B cell (primary cell): ENCODE measurements at regions not wholly inside any gene's neighbourhood (a gene's known extent, or its start where the extent isn't known, plus 50 kb on each side); places are given as distances from the start of the nearest gene placed in this dataset.

Experiments
- ATAC-seq: fragments of 200-7000 bp; cut with Tn5 transposase; one replicate; pipeline ENCODE4 v1.10.0; 2021; ENCODE audit warnings: low read depth, mild to moderate bottlenecking, moderate number of reproducible peaks, moderate library complexity
- CTCF ChIA-PET: fragments of 350-600 bp; sonication (Branson Sonifier 250); formaldehyde crosslinking; loops from one replicate; lab custom pipeline; 2021; ENCODE audit warnings: antibody characterized with exemption, inconsistent platforms; lab: Charles Lee
- POLR2A ChIA-PET: fragments of 350-600 bp; sonication (Branson Sonifier 250); formaldehyde crosslinking; loops from one replicate; lab custom pipeline; 2021; ENCODE audit warnings: antibody characterized with exemption; lab: Charles Lee
- DNase-seq: peaks from one replicate; pipeline ENCODE4 v3.0.0; 2013
- H2AFZ ChIP-seq: 2 replicates; pipeline ENCODE4 v1.6.1; 2012; ENCODE audit warnings: mild to moderate bottlenecking, low read depth, low read length; ENCODE audit not compliant: insufficient read depth, poor library complexity, severe bottlenecking
- H3K27ac ChIP-seq, 2 donors: 1 replicate in 1 of 2; 2 replicates in 1 of 2; pipeline ENCODE4 v1.5.1; 2012 to 2013; ENCODE audit warnings: low read length in 2 of 2, mild to moderate bottlenecking in 2 of 2, moderate library complexity in 1 of 2
- H3K27me3 ChIP-seq, 4 experiments: fragments of 200-600 bp in 1 of 4; sonication (generic) in 1 of 4; replicated peaks in 1 of 4; 1 replicate in 2 of 4; 2 replicates in 2 of 4; pipeline versions ENCODE4 v1.6.1 to v1.7.0; 2013 to 2016; ENCODE audit warnings: low read length in 3 of 4, mild to moderate bottlenecking in 2 of 4, mixed read lengths in 1 of 4, moderate library complexity in 1 of 4; ENCODE audit not compliant: insufficient read depth in 4 of 4, control insufficient read depth in 3 of 4; ENCODE audit errors: control extremely low read depth in 1 of 4
- H3K36me3 ChIP-seq, 2 experiments: replicated peaks in 1 of 2; 1 replicate in 1 of 2; 2 replicates in 1 of 2; pipeline versions ENCODE4 v1.6.1 to v1.7.1; 2013; ENCODE audit warnings: low read length in 1 of 2; ENCODE audit not compliant: insufficient read depth in 2 of 2, control insufficient read depth in 1 of 2; ENCODE audit errors: control extremely low read depth in 1 of 2, extremely low read depth in 1 of 2
- H3K4me1 ChIP-seq, 2 donors: fragments of 200-600 bp in 1 of 2; sonication (generic) in 1 of 2; 1 replicate in 1 of 2; 2 replicates in 1 of 2; pipeline versions ENCODE4 v1.5.1 to v1.6.1; 2013 to 2017; ENCODE audit warnings: low read length in 2 of 2; ENCODE audit not compliant: control insufficient read depth in 2 of 2, insufficient read depth in 2 of 2
- H3K4me2 ChIP-seq: replicated peaks from 2 replicates; pipeline ENCODE3; 2012; ENCODE audit warnings: mild to moderate bottlenecking, low read depth, low read length; ENCODE audit not compliant: poor library complexity, severe bottlenecking
- H3K4me3 ChIP-seq, 5 experiments: fragments of 200-600 bp in 1 of 5; sonication (generic) in 1 of 5; 1 replicate in 3 of 5; 2 replicates in 2 of 5; pipeline versions ENCODE4 v1.5.1 to v1.7.0; 2011 to 2016; ENCODE audit warnings: low read length in 4 of 5, mild to moderate bottlenecking in 4 of 5, low read depth in 2 of 5, control low read depth in 1 of 5, moderate library complexity in 1 of 5; ENCODE audit not compliant: insufficient read depth in 1 of 5; ENCODE audit errors: control extremely low read depth in 1 of 5, extremely low read depth in 1 of 5
- H3K79me2 ChIP-seq: fragments of 200-600 bp; sonication (generic); one replicate; pipeline ENCODE4 v1.6.0; 2016; ENCODE audit warnings: low read length; ENCODE audit not compliant: control insufficient read depth, insufficient read depth
- H3K9ac ChIP-seq: fragments of 200-600 bp; sonication (generic); 2 replicates; pipeline ENCODE4 v1.6.1; 2017; ENCODE audit warnings: mild to moderate bottlenecking, low read length, moderate library complexity
- H3K9me3 ChIP-seq, 3 donors: one replicate each; pipeline versions ENCODE4 v1.6.1 to v1.7.1; 2013; ENCODE audit warnings: low read length in 2 of 3; ENCODE audit not compliant: control insufficient read depth in 2 of 3, insufficient read depth in 1 of 3; ENCODE audit errors: control extremely low read depth in 1 of 3
- H4K20me1 ChIP-seq: 2 replicates; pipeline ENCODE4 v1.6.0; 2012; ENCODE audit warnings: mild to moderate bottlenecking, low read length; ENCODE audit not compliant: insufficient read depth, control insufficient read depth, poor library complexity, severe bottlenecking
- H3K27ac Mint-ChIP-seq: one replicate; pipeline ENCODE4 v1.8.0; 2021; ENCODE audit warnings: mixed read lengths
- H3K27me3 Mint-ChIP-seq: one replicate; pipeline ENCODE4 v1.8.0; 2021; ENCODE audit warnings: mixed read lengths
- H3K4me1 Mint-ChIP-seq: one replicate; pipeline ENCODE4 v1.8.0; 2021; ENCODE audit warnings: mixed read lengths
- H3K4me3 Mint-ChIP-seq: one replicate; pipeline ENCODE4 v1.8.0; 2021; ENCODE audit warnings: mixed read lengths
- H3K9me3 Mint-ChIP-seq: one replicate; pipeline ENCODE4 v1.8.0; 2022; ENCODE audit warnings: mixed read lengths; ENCODE audit not compliant: insufficient read depth
- CTCF ChIP-seq: fragments of 200-600 bp; IDR thresholded peaks from one replicate; pipeline ENCODE4 v1.8.0; 2022; ENCODE audit warnings: antibody characterized with exemption, mild to moderate bottlenecking
- EZH2 ChIP-seq: IDR thresholded peaks from 2 replicates; pipeline ENCODE4 v1.6.1; 2012; ENCODE audit warnings: borderline replicate concordance, low read depth, mild to moderate bottlenecking, moderate library complexity, low read length; ENCODE audit not compliant: insufficient read depth, poor library complexity, severe bottlenecking
- WGBS: methylation state at CpG from one replicate; pipeline ENCODE4 v1.1.5; 2013; ENCODE audit warnings: missing lambda C conversion rate; ENCODE audit not compliant: insufficient coverage; 5-methylcytosine and 5-hydroxymethylcytosine counted together
- intact Hi-C: fragments of 100-400 bp; cut with micrococcal nuclease; formaldehyde crosslinking; loops from one replicate; pipeline ENCODE4 v1.10.0; 2022

- no peak for TF ChIP-seq EZH2
- no peak for TF ChIP-seq CTCF
- CTCF ChIA-PET = no interaction called here
- Histone ChIP-seq H3K36me3 (no peaks in the 10 kb centered on the region), H3K27me3 (no peaks in the 10 kb centered on the region), H3K9ac (no peak overlapping the region), H2AFZ (no peak overlapping the region), H3K27ac (no peak overlapping the region), H4K20me1 (no peaks in the 10 kb centered on the region), H3K9me3 (no peaks in the 10 kb centered on the region), H3K4me3 (no peak overlapping the region), H3K4me1 (no peaks in the 10 kb centered on the region), H3K4me2 (no peak overlapping the region), H3K79me2 (no peaks in the 10 kb centered on the region)
- ATAC-seq (no peak), DNase-seq (no peak)
- intact Hi-C loops = no loop called here
- H3K9me3 Mint-ChIP-seq = peaks cover 2% of the 10 kb centered on the region
- POLR2A ChIA-PET = no interaction called here
- H3K27me3 Mint-ChIP-seq = no peaks in the 10 kb centered on the region
- no peak overlapping the region for H3K4me3 Mint-ChIP-seq
- H3K4me1 Mint-ChIP-seq = no peaks in the 10 kb centered on the region
- no peak overlapping the region for H3K27ac Mint-ChIP-seq
Observed at GRCh38 chr4:62408454-62408853, 1208.3 kb downstream of the ADGRL3 start.

- peaks cover 2% of the 10 kb centered on the region for H3K9me3 Mint-ChIP-seq
- no peak for DNase-seq
- H3K4me3 ChIP-seq = no peak overlapping the region
- TF ChIP-seq CTCF (no peak), EZH2 (no peak)
- no peak overlapping the region for H3K4me3 Mint-ChIP-seq
- no peak overlapping the region for H3K9ac ChIP-seq
- no peak overlapping the region for H2AFZ ChIP-seq
- intact Hi-C loops = no loop called here
- no peaks in the 10 kb centered on the region for H3K4me1 ChIP-seq
- WGBS = 71% methylated on average over 1 of the region's 1 CpG
- no peak overlapping the region for H3K27ac Mint-ChIP-seq
- no peaks in the 10 kb centered on the region for H3K4me1 Mint-ChIP-seq
- no peaks in the 10 kb centered on the region for H4K20me1 ChIP-seq
- no peak overlapping the region for H3K4me2 ChIP-seq
- no peaks in the 10 kb centered on the region for H3K36me3 ChIP-seq
- H3K9me3 ChIP-seq = no peaks in the 10 kb centered on the region
- CTCF ChIA-PET = no interaction called here
- POLR2A ChIA-PET = no interaction called here
- H3K27me3 ChIP-seq = no peaks in the 10 kb centered on the region
- no peaks in the 10 kb centered on the region for H3K79me2 ChIP-seq
- no peaks in the 10 kb centered on the region for H3K27me3 Mint-ChIP-seq
- no peak for ATAC-seq
- no peak overlapping the region for H3K27ac ChIP-seq
Observed at GRCh38 chr4:62407534-62407933, 1207.4 kb downstream of the ADGRL3 start.
